ENCODE measurements at regions not wholly inside any gene's neighbourhood (a gene's known extent, or its start where the extent isn't known, plus 50 kb on each side); places are given as distances from the start of the nearest gene placed in this dataset.

DNA sequence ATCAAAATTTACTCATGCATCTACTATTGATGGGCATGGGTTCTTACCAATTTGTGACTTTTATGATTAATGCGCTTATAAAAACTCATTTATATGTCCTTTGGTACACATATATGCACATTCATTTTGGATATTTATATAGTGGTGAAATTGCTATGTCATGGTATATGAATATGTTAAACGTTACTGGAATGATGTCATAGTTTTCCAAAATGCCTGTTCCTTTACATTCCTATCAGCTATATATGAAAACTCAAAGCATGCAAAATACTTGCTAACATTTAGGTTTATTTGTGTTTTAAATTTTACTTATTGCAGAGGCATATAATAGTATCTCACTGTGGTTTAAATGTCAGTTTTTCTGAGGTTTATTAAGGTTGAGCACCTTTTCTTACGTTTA is 1403.1 kb downstream of the HACE1 start:
- H3K9ac ChIP-seq (ENCODE audit: insufficient read depth, low read depth, low read length): no peak overlapping the region
- H3K79me2 ChIP-seq (ENCODE audit: insufficient read depth, low read length): no peaks in the 10 kb centered on the region
- no peaks in the 10 kb centered on the region for H3K36me3 ChIP-seq (replicated peaks in 1 of 2; ENCODE audit: control insufficient read depth in 1 of 2, insufficient read depth in 2 of 2, low read length in 2 of 2)
- H3K27me3 ChIP-seq (ENCODE audit: control insufficient read depth in 1 of 2, insufficient read depth in 2 of 2, low read length in 2 of 2): no peaks in the 10 kb centered on the region; a peak in 1 of 5 replicates
- ATAC-seq (no peak), FAIRE-seq (no peak), DNase-seq (ENCODE audit: low spot score) (no peak)
- intact Hi-C loops (cut with micrococcal nuclease; ENCODE audit: unreplicated experiment): no loop called here
- no peak overlapping the region for H3K27ac ChIP-seq (ENCODE audit: extremely low read length, insufficient read depth, low read length)
- H3K4me2 ChIP-seq (ENCODE audit: low read depth, low read length): no peak overlapping the region
- no TSS peak for BruUV-seq (replicated peaks)
- 5% methylated on average over 3 of the region's 3 CpGs for WGBS (ENCODE audit: low lambda C conversion rate)
- no peak overlapping the region for H3K4me3 ChIP-seq (replicated peaks in 1 of 3; ENCODE audit: insufficient read depth in 1 of 3, low read depth in 2 of 3, low read length in 3 of 3)
- H4K20me1 ChIP-seq (ENCODE audit: insufficient read depth, low read length): no peaks in the 10 kb centered on the region
- ChIA-PET POLR2A (no interaction called here), CTCF (ENCODE audit: low intra/inter-chr PET ratio, low total read pairs) (no interaction called here)
- no peak overlapping the region for H2AFZ ChIP-seq (ENCODE audit: low read length)
- in situ Hi-C loops (cut with HindIII; ENCODE audit: extremely low pct_ligation_motif_present, low pct_unique_long_range_greater_than_20kb): no loop called here
- TF ChIP-seq KLF12 (CRISPR knock-in tag; IDR thresholded peaks at IDR 0.05; ENCODE audit: borderline replicate concordance): no peak
- TF ChIP-seq NFKBIZ (CRISPR knock-in tag; IDR thresholded peaks at IDR 0.05): no peak
- no peak for TF ChIP-seq ZNF367 (CRISPR knock-in tag; IDR thresholded peaks at IDR 0.05; ENCODE audit: borderline replicate concordance)
- TF ChIP-seq NFE2L2 (IDR thresholded peaks at IDR 0.05; ENCODE audit: low read length): 0 out of 2 replicates have a peak, but pooled peaks have one; percentile 15
- no peak for TF ChIP-seq MYPOP (CRISPR knock-in tag; IDR thresholded peaks at IDR 0.05)
- TF ChIP-seq DRAP1 (CRISPR knock-in tag; IDR thresholded peaks at IDR 0.05): no peak
- TF ChIP-seq NFYB (CRISPR knock-in tag; IDR thresholded peaks at IDR 0.05): no peak
- no peak for TF ChIP-seq ZNF292 (CRISPR knock-in tag; IDR thresholded peaks at IDR 0.05; ENCODE audit: borderline replicate concordance, low read depth)
- TF ChIP-seq ATF7 (IDR thresholded peaks at IDR 0.05): peak; percentile 78
- TF ChIP-seq ATF7 (CRISPR knock-in tag; IDR thresholded peaks at IDR 0.05): no peak
- H3K4me1 ChIP-seq (ENCODE audit: insufficient read depth, low read length): no peaks in the 10 kb centered on the region
- no peaks in the 10 kb centered on the region for H3K9me3 ChIP-seq (ENCODE audit: low read length)

All from HepG2 (cell line).